Smooth muscle cell (in vitro differentiated cells): ENCODE measurements at regions not wholly inside any gene's neighbourhood (a gene's known extent, or its start where the extent isn't known, plus 50 kb on each side); places are given as distances from the start of the nearest gene placed in this dataset.

Source experiments
- DNase-seq: peaks from one replicate; lab custom pipeline; 2025; ENCODE audit not compliant: unreplicated experiment; lab: John Stamatoyannopoulos, UW
- H2AFZ ChIP-seq: fragments of 200-600 bp; sonication (generic); 2 replicates; pipeline ENCODE4 v1.6.0; 2016; ENCODE audit warnings: antibody characterized with exemption, low read depth, mild to moderate bottlenecking
- H3F3A ChIP-seq: fragments of 200-600 bp; sonication (generic); 2 replicates; pipeline ENCODE4 v1.6.0; 2017; ENCODE audit warnings: antibody characterized with exemption, low read depth
- H3K27ac ChIP-seq: fragments of 200-600 bp; sonication (generic); 2 replicates; pipeline ENCODE4 v1.5.1; 2016; ENCODE audit warnings: low read depth, mild to moderate bottlenecking
- H3K27me3 ChIP-seq: fragments of 200-600 bp; sonication (generic); 2 replicates; pipeline ENCODE4 v1.6.1; 2016; ENCODE audit warnings: low read depth, mild to moderate bottlenecking
- H3K36me3 ChIP-seq: fragments of 200-600 bp; sonication (generic); 2 replicates; pipeline ENCODE4 v1.5.1; 2016; ENCODE audit warnings: low read depth
- H3K4me1 ChIP-seq: fragments of 200-600 bp; sonication (generic); 2 replicates; pipeline ENCODE4 v1.5.1; 2016; ENCODE audit warnings: low read depth
- H3K4me2 ChIP-seq: fragments of 200-600 bp; sonication (generic); 2 replicates; pipeline ENCODE4 v1.6.0; 2016; ENCODE audit warnings: mild to moderate bottlenecking
- H3K4me3 ChIP-seq: fragments of 200-600 bp; sonication (generic); 2 replicates; pipeline ENCODE4 v1.5.1; 2016; ENCODE audit warnings: mild to moderate bottlenecking
- H3K79me2 ChIP-seq: fragments of 200-600 bp; sonication (generic); 2 replicates; pipeline ENCODE4 v1.6.0; 2016; ENCODE audit warnings: low read depth, mild to moderate bottlenecking
- H3K9ac ChIP-seq: fragments of 200-600 bp; sonication (generic); 2 replicates; pipeline ENCODE4 v1.6.0; 2016; ENCODE audit warnings: low read depth
- H3K9me3 ChIP-seq: fragments of 200-600 bp; sonication (generic); replicated peaks from 2 replicates; pipeline ENCODE4 v1.5.1; 2016; ENCODE audit warnings: low read depth
- H4K20me1 ChIP-seq: fragments of 200-600 bp; sonication (generic); 2 replicates; pipeline ENCODE4 v1.6.0; 2016; ENCODE audit warnings: low read depth
- CTCF ChIP-seq: fragments of 200-600 bp; sonication (generic); IDR thresholded peaks from 2 replicates; pipeline ENCODE4 v1.5.1; 2017; ENCODE audit warnings: borderline replicate concordance, mild to moderate bottlenecking, antibody characterized with exemption; ENCODE audit not compliant: insufficient read depth, poor library complexity, severe bottlenecking
- WGBS: methylation state at CpG from one replicate; pipeline ENCODE4 v1.1.7; 2016; ENCODE audit warnings: low lambda C conversion rate; 5-methylcytosine and 5-hydroxymethylcytosine counted together

DNA sequence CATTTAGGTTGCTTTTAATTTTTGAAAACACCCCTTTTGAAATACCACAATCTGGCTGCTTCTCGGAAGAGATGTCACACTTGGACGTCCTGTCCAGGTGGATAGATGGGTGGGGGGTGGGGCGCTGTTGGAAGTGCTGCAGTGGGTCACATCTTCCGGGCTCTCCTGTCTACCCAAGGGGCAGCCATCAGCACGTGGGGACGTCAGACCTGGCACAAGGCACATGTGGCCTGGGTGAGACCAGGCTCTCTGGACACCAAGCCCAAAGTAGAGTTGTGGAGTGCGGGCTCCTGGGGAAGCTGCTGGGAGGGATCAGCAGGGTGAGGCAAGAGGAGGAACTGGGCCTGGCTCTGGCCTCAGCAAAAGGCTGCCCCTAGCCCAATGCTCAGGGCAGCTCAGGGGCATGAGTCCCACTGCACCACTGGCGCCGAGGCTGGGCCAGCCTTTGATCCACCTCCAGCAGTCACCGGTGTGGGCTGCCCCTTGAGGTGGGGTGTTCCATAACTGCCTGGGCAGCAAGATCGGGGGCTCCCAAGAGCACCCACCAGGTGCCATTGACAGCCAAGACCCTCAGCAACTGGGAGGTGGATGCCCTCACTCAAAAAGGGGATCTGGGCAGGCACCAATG is 68.6 kb upstream of the CCND1 start:
- Histone ChIP-seq H3K9me3 (no peaks in the 10 kb centered on the region), H3K4me2 (no peak overlapping the region), H3K4me1 (no peaks in the 10 kb centered on the region), H2AFZ (no peak overlapping the region), H3F3A (no peaks in the 10 kb centered on the region), H3K36me3 (no peaks in the 10 kb centered on the region), H3K27ac (no peak overlapping the region), H3K9ac (no peak overlapping the region), H3K4me3 (no peak overlapping the region), H3K27me3 (no peaks in the 10 kb centered on the region), H3K79me2 (no peaks in the 10 kb centered on the region), H4K20me1 (no peaks in the 10 kb centered on the region)
- no peak for DNase-seq
- no peak for TF ChIP-seq CTCF
- WGBS, result 95% methylated on average over 11 of the region's 11 CpGs

GRCh38 chr11:69572861-69573260 is 68.1 kb upstream of the CCND1 start:
- Histone ChIP-seq H3K4me3 (no peak overlapping the region), H3K79me2 (no peaks in the 10 kb centered on the region), H4K20me1 (no peaks in the 10 kb centered on the region), H2AFZ (no peak overlapping the region), H3F3A (no peaks in the 10 kb centered on the region), H3K4me2 (no peak overlapping the region), H3K9me3 (no peaks in the 10 kb centered on the region), H3K27me3 (no peaks in the 10 kb centered on the region), H3K4me1 (no peaks in the 10 kb centered on the region), H3K36me3 (no peaks in the 10 kb centered on the region), H3K9ac (no peak overlapping the region), H3K27ac (no peak overlapping the region)
- WGBS, result 88% methylated on average over 5 of the region's 5 CpGs
- no peak for DNase-seq
- TF ChIP-seq CTCF, result no peak

GRCh38 chr11:69573761-69574607 is 67.0 kb upstream of the CCND1 start:
- H3K36me3 ChIP-seq, result no peaks in the 10 kb centered on the region
- H4K20me1 ChIP-seq, result no peaks in the 10 kb centered on the region
- TF ChIP-seq CTCF, result no peak
- no peak overlapping the region for H3K27ac ChIP-seq
- no peaks in the 10 kb centered on the region for H3K79me2 ChIP-seq
- H3K27me3 ChIP-seq, result no peaks in the 10 kb centered on the region
- WGBS, result 85% methylated on average over 13 of the region's 13 CpGs
- H2AFZ ChIP-seq, result no peak overlapping the region
- H3K4me1 ChIP-seq, result no peaks in the 10 kb centered on the region
- no peaks in the 10 kb centered on the region for H3K9me3 ChIP-seq
- no peak overlapping the region for H3K4me2 ChIP-seq
- H3K4me3 ChIP-seq, result no peak overlapping the region
- H3F3A ChIP-seq, result no peaks in the 10 kb centered on the region
- no peak for DNase-seq
- no peak overlapping the region for H3K9ac ChIP-seq
